ENCODE measurements at regions not wholly inside any gene's neighbourhood (a gene's known extent, or its start where the extent isn't known, plus 50 kb on each side); places are given as distances from the start of the nearest gene placed in this dataset.

DNA sequence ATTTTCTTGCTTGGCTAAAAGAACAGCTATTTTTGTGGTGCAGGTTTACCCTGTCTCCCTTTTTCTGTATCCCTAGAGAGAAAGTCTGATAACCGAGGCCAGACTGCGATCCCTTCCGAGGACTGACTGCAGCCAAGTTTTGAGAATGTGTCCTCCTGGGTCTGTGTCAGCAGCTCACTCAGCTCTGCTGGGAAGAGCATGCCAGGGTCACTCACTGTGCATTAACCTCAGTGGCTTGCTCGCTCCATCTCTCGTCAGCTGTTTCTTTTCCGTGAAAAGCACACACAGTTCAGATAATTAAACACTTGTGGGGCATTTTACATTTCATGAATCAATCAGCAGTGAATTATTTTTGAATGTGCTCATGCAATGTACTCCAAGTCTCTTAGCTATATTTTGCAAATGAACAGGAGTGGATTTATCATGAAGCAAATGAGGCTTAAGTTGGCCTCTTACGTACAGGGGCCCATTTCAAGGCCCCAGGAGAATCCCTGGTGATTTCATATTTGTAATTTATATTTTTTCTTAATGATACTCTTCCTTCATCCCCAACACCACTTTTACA lies 252.1 kb downstream of the SMARCA2 start:
- Histone ChIP-seq H3K36me3 (ENCODE audit: control insufficient read depth, insufficient read depth, low read length) (no peaks in the 10 kb centered on the region), H3K79me2 (ENCODE audit: control insufficient read depth, insufficient read depth, low read length) (no peaks in the 10 kb centered on the region), H3K27me3 (ENCODE audit: control insufficient read depth, insufficient read depth, low read length) (no peaks in the 10 kb centered on the region), H2AFZ (ENCODE audit: low read length) (no peak overlapping the region), H3K9me3 (ENCODE audit: control insufficient read depth, insufficient read depth, low read depth, low read length) (no peaks in the 10 kb centered on the region), H3K9ac (ENCODE audit: insufficient read depth, low read length) (no peak overlapping the region), H4K20me1 (ENCODE audit: control insufficient read depth, extremely low read depth, insufficient read depth, low read length) (no peaks in the 10 kb centered on the region), H3K4me1 (ENCODE audit: control insufficient read depth, extremely low read depth, insufficient read depth, low read length) (no peaks in the 10 kb centered on the region), H3K4me3 (replicated peaks in 1 of 4; ENCODE audit: control extremely low read depth in 1 of 4, insufficient read depth in 1 of 4, low read depth in 3 of 4, low read length in 4 of 4) (no peak overlapping the region), H3K27ac (ENCODE audit: insufficient read depth, low read length) (no peak overlapping the region), H3K4me2 (ENCODE audit: extremely low read depth, insufficient read depth, low read length) (peak overlapping the region; percentile 46)
- DNase-seq (ENCODE audit: low read depth in 2 of 2), result peak in 1 of 2 donors; percentile 17
- TF ChIP-seq EZH2 (IDR thresholded peaks at IDR 0.05; ENCODE audit: low read length, missing control alignments), result no peak
- no peak for TF ChIP-seq CTCF (conservative IDR thresholded peaks at IDR 0.05 in 1 of 2, IDR thresholded peaks at IDR 0.05 in 1 of 2; ENCODE audit: low read depth in 1 of 2, low read length in 2 of 2)

DNA sequence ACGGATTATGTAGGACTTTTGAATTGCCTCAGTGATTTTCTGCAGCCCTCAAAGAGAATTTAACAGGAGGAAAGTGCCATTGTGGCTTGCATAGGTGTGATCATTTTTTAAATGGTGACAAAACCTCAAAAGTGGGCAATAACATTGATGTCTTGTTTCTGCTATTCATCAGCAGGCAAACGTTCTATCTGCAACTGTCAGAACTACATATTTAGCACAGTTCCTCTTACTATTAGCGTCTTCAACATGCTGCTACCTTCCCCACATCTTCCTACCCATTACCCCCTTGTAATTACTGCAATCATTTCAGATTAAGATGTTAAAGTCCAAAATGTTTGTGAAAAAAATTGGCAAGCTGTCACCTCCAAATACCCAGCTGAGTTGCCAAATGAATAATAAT lies 254.6 kb downstream of the SMARCA2 start:
- Histone ChIP-seq H4K20me1 (ENCODE audit: control insufficient read depth, extremely low read depth, insufficient read depth, low read length) (no peaks in the 10 kb centered on the region), H3K27me3 (ENCODE audit: control insufficient read depth, insufficient read depth, low read length) (no peaks in the 10 kb centered on the region), H3K9me3 (ENCODE audit: control insufficient read depth, insufficient read depth, low read depth, low read length) (no peaks in the 10 kb centered on the region), H3K79me2 (ENCODE audit: control insufficient read depth, insufficient read depth, low read length) (no peaks in the 10 kb centered on the region), H3K9ac (ENCODE audit: insufficient read depth, low read length) (no peak overlapping the region), H3K36me3 (ENCODE audit: control insufficient read depth, insufficient read depth, low read length) (no peaks in the 10 kb centered on the region), H2AFZ (ENCODE audit: low read length) (no peak overlapping the region), H3K4me2 (ENCODE audit: extremely low read depth, insufficient read depth, low read length) (no peak overlapping the region), H3K4me1 (ENCODE audit: control insufficient read depth, extremely low read depth, insufficient read depth, low read length) (no peaks in the 10 kb centered on the region), H3K4me3 (replicated peaks in 1 of 4; ENCODE audit: control extremely low read depth in 1 of 4, insufficient read depth in 1 of 4, low read depth in 3 of 4, low read length in 4 of 4) (no peak overlapping the region), H3K27ac (ENCODE audit: insufficient read depth, low read length) (no peak overlapping the region)
- no peak for TF ChIP-seq EZH2 (IDR thresholded peaks at IDR 0.05; ENCODE audit: low read length, missing control alignments)
- no peak for TF ChIP-seq CTCF (conservative IDR thresholded peaks at IDR 0.05 in 1 of 2, IDR thresholded peaks at IDR 0.05 in 1 of 2; ENCODE audit: low read depth in 1 of 2, low read length in 2 of 2)
- DNase-seq (ENCODE audit: low read depth in 2 of 2), result no peak

DNA sequence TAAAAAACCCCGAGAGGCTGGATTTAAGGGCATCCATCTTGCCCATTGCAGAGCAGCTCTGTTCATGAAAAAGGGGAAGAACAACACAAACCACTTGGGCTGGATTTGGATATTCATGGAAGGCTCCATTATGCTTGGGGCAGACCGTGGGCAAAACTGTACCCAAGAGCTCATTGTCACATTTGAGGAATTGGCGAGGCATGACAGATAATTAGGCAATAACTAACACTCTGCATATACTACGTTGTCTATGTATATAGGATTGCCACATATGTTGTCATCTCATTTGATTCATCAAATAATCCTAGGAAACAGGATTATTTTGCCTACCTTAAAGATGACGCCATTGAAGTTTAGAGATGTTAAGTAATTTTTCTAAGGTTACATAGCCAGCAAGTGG lies 255.4 kb downstream of the SMARCA2 start:
- H3K4me3 ChIP-seq (replicated peaks in 1 of 4; ENCODE audit: control extremely low read depth in 1 of 4, insufficient read depth in 1 of 4, low read depth in 3 of 4, low read length in 4 of 4), result no peak overlapping the region

More for the DNA sequence above, 255.4 kb downstream of the SMARCA2 start:
- DNase-seq (ENCODE audit: low read depth in 2 of 2), result no peak
- H3K9ac ChIP-seq (ENCODE audit: insufficient read depth, low read length), result no peak overlapping the region
- no peaks in the 10 kb centered on the region for H3K9me3 ChIP-seq (ENCODE audit: control insufficient read depth, insufficient read depth, low read depth, low read length)
- TF ChIP-seq EZH2 (IDR thresholded peaks at IDR 0.05; ENCODE audit: low read length, missing control alignments) (no peak), CTCF (conservative IDR thresholded peaks at IDR 0.05 in 1 of 2, IDR thresholded peaks at IDR 0.05 in 1 of 2; ENCODE audit: low read depth in 1 of 2, low read length in 2 of 2) (no peak)
- no peaks in the 10 kb centered on the region for H3K79me2 ChIP-seq (ENCODE audit: control insufficient read depth, insufficient read depth, low read length)
- H3K4me2 ChIP-seq (ENCODE audit: extremely low read depth, insufficient read depth, low read length), result no peak overlapping the region
- H3K36me3 ChIP-seq (ENCODE audit: control insufficient read depth, insufficient read depth, low read length), result no peaks in the 10 kb centered on the region
- H2AFZ ChIP-seq (ENCODE audit: low read length), result no peak overlapping the region
- H3K27ac ChIP-seq (ENCODE audit: insufficient read depth, low read length), result no peak overlapping the region
- H3K27me3 ChIP-seq (ENCODE audit: control insufficient read depth, insufficient read depth, low read length), result no peaks in the 10 kb centered on the region
- H3K4me1 ChIP-seq (ENCODE audit: control insufficient read depth, extremely low read depth, insufficient read depth, low read length), result no peaks in the 10 kb centered on the region
- H4K20me1 ChIP-seq (ENCODE audit: control insufficient read depth, extremely low read depth, insufficient read depth, low read length), result no peaks in the 10 kb centered on the region

Measured in fibroblast of lung (primary cell).